A549 (cell line): ENCODE measurements at regions not wholly inside any gene's neighbourhood (a gene's known extent, or its start where the extent isn't known, plus 50 kb on each side); places are given as distances from the start of the nearest gene placed in this dataset.

Experiments used
- BHLHE40 ChIP-seq: IDR thresholded peaks from 2 replicates; pipeline ENCODE4 v1.6.1; 2012; ENCODE audit warnings: low read depth, low read length, inconsistent platforms
- CHD2 ChIP-seq: fragments of 150-350 bp; IDR thresholded peaks from 2 replicates; pipeline ENCODE4 v1.6.1; 2014; ENCODE audit warnings: low read length; ENCODE audit not compliant: partially characterized antibody
- CHD4 ChIP-seq: fragments of 200-600 bp; sonication (generic); IDR thresholded peaks from 2 replicates; pipeline ENCODE4 v1.6.1; 2016; ENCODE audit warnings: antibody characterized with exemption, mild to moderate bottlenecking, borderline replicate concordance
- EP300 ChIP-seq, 2 experiments: fragments of >200 bp; sonication (Bioruptor Twin); formaldehyde crosslinking; IDR thresholded peaks; 2 replicates in 1 of 2; 3 replicates in 1 of 2; pipeline ENCODE4 v1.6.1; 2016 to 2017
- ESRRA ChIP-seq: fragments of 150-350 bp; IDR thresholded peaks from 2 replicates; pipeline ENCODE4 v1.6.1; 2014; ENCODE audit warnings: mild to moderate bottlenecking, low read length, borderline replicate concordance
- HES2 ChIP-seq: fragments of >200 bp; sonication (Bioruptor Twin); formaldehyde crosslinking; IDR thresholded peaks from 2 replicates; pipeline ENCODE4 v1.6.1; 2016
- JUN ChIP-seq, 2 experiments: fragments of >200 bp; sonication (Bioruptor Twin); formaldehyde crosslinking; IDR thresholded peaks; 2 replicates in 1 of 2; 3 replicates in 1 of 2; pipeline ENCODE4 v1.6.1; 2016 to 2017
- MAZ ChIP-seq: fragments of 150-350 bp; IDR thresholded peaks from 2 replicates; pipeline ENCODE4 v1.6.1; 2014; ENCODE audit warnings: antibody characterized with exemption, low read depth, low read length, borderline replicate concordance
- PHF8 ChIP-seq: fragments of 200-600 bp; sonication (generic); IDR thresholded peaks from 2 replicates; pipeline ENCODE4 v1.6.1; 2016; ENCODE audit warnings: low read depth, mild to moderate bottlenecking, antibody characterized with exemption, moderate library complexity, borderline replicate concordance
- POLR2A ChIP-seq: IDR thresholded peaks from 2 replicates; pipeline ENCODE4 v1.6.1; 2012; ENCODE audit warnings: mild to moderate bottlenecking, low read length
- RFX5 ChIP-seq: fragments of 450-650 bp; IDR thresholded peaks from 2 replicates; pipeline ENCODE4 v1.7.1; 2014; ENCODE audit warnings: antibody characterized with exemption, mild to moderate bottlenecking, moderate library complexity
- TF ChIP-seq, protein P1 (sequence below): fragments of >200 bp; sonication (Bioruptor Twin); formaldehyde crosslinking; IDR thresholded peaks from 3 replicates; pipeline ENCODE4 v1.5.1; 2016
- TF ChIP-seq, protein P2 (sequence below): fragments of 200-600 bp; sonication (generic); IDR thresholded peaks from 2 replicates; pipeline ENCODE4 v1.6.1; 2016; ENCODE audit warnings: antibody characterized with exemption, mild to moderate bottlenecking, moderate library complexity

DNA sequence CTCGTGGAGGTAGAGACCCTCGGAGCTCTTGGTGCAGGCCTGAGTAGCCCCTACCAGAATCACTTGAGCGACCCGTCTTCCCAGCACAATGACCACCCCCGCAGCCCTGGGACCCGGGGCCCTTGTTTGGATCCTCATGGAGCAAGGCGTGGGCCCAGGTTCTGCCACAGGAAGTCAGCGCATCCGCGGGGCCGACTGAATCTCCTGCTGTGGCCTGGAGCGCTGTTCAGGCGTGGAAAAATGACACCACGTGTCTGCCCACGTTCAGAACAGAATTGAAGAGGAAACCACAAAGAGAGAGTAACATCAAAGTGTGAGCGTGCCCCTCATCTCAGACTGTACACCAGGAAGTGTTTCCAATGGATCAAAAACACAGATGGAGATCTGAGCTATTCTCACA, 1479.2 kb downstream of the TBC1D22A start:
- TF ChIP-seq POLR2A (no peak), ESRRA (no peak), EP300 (IDR thresholded peaks at IDR 0.05) (no peak), PHF8 (no peak), CHD4 (no peak), CHD2 (no peak), HES2 (no peak), MAZ (no peak), RFX5 (no peak), JUN (IDR thresholded peaks at IDR 0.05) (no peak), BHLHE40 (no peak)
- TF ChIP-seq, protein P1, sequence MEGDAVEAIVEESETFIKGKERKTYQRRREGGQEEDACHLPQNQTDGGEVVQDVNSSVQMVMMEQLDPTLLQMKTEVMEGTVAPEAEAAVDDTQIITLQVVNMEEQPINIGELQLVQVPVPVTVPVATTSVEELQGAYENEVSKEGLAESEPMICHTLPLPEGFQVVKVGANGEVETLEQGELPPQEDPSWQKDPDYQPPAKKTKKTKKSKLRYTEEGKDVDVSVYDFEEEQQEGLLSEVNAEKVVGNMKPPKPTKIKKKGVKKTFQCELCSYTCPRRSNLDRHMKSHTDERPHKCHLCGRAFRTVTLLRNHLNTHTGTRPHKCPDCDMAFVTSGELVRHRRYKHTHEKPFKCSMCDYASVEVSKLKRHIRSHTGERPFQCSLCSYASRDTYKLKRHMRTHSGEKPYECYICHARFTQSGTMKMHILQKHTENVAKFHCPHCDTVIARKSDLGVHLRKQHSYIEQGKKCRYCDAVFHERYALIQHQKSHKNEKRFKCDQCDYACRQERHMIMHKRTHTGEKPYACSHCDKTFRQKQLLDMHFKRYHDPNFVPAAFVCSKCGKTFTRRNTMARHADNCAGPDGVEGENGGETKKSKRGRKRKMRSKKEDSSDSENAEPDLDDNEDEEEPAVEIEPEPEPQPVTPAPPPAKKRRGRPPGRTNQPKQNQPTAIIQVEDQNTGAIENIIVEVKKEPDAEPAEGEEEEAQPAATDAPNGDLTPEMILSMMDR, result no peak
- TF ChIP-seq, protein P2, sequence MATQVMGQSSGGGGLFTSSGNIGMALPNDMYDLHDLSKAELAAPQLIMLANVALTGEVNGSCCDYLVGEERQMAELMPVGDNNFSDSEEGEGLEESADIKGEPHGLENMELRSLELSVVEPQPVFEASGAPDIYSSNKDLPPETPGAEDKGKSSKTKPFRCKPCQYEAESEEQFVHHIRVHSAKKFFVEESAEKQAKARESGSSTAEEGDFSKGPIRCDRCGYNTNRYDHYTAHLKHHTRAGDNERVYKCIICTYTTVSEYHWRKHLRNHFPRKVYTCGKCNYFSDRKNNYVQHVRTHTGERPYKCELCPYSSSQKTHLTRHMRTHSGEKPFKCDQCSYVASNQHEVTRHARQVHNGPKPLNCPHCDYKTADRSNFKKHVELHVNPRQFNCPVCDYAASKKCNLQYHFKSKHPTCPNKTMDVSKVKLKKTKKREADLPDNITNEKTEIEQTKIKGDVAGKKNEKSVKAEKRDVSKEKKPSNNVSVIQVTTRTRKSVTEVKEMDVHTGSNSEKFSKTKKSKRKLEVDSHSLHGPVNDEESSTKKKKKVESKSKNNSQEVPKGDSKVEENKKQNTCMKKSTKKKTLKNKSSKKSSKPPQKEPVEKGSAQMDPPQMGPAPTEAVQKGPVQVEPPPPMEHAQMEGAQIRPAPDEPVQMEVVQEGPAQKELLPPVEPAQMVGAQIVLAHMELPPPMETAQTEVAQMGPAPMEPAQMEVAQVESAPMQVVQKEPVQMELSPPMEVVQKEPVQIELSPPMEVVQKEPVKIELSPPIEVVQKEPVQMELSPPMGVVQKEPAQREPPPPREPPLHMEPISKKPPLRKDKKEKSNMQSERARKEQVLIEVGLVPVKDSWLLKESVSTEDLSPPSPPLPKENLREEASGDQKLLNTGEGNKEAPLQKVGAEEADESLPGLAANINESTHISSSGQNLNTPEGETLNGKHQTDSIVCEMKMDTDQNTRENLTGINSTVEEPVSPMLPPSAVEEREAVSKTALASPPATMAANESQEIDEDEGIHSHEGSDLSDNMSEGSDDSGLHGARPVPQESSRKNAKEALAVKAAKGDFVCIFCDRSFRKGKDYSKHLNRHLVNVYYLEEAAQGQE, result no peak
